HG02571 (cell line): ENCODE measurements at regions not wholly inside any gene's neighbourhood (a gene's known extent, or its start where the extent isn't known, plus 50 kb on each side); places are given as distances from the start of the nearest gene placed in this dataset.

Source experiments
- ATAC-seq: cut with Tn5 transposase; IDR thresholded peaks from one replicate; pipeline ENCODE4 v1.9.1; 2021; ENCODE audit warnings: mild to moderate bottlenecking, moderate library complexity; ENCODE audit not compliant: unreplicated experiment

- ATAC-seq = no peak
These were observed 58.1 kb upstream of the MYCBP2 start for GRCh38 chr13:77384999-77385398.

- ATAC-seq = no peak
These were observed 56.2 kb upstream of the MYCBP2 start for GRCh38 chr13:77383097-77383496.

GRCh38 chr13:77381059-77381458 is 54.2 kb upstream of the MYCBP2 start:
- ATAC-seq = no peak

GRCh38 chr13:77379508-77379907 is 52.6 kb upstream of the MYCBP2 start:
- ATAC-seq = no peak

GRCh38 chr13:77378662-77379061 is 51.8 kb upstream of the MYCBP2 start:
- no peak for ATAC-seq

DNA sequence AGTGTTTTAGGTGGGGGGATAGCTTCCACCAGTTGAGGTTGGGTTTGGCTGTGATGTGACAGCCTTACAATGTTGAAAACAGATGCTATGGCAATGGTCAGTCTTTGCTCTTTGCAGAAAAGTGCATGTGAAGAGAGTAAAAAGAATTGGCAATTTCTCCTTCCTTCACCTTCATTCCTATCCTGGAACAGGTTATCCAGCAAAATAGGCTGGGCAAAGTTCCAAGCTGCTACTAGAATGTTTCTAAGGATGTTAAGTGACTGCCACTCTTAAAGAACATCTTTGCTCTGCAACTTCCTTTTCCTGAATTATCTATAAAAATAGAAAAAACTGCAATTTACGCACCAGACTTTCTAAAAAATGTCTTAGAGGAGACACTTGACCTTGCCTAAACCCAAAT is 50.1 kb upstream of the MYCBP2 start:
- no peak for ATAC-seq
